Activated naive CD4-positive, alpha-beta T cell treated with anti-CD3 and anti-CD28 coated beads for 36 hours (primary cell): ENCODE measurements at regions not wholly inside any gene's neighbourhood (a gene's known extent, or its start where the extent isn't known, plus 50 kb on each side); places are given as distances from the start of the nearest gene placed in this dataset.

Experiments used
- CTCF ChIA-PET: fragments of 350-600 bp; sonication (Branson Sonifier 250); formaldehyde crosslinking; loops from one replicate; lab custom pipeline; 2021; ENCODE audit warnings: antibody characterized with exemption; lab: Charles Lee
- DNase-seq: peaks from one replicate; pipeline ENCODE4 v3.0.0-alpha.2; 2020
- H3K27ac Mint-ChIP-seq: one replicate; pipeline ENCODE4 v1.8.0; 2021; ENCODE audit warnings: mild to moderate bottlenecking, mixed read lengths
- H3K27me3 Mint-ChIP-seq: one replicate; pipeline ENCODE4 v1.8.0; 2021; ENCODE audit warnings: low read depth, mixed read lengths
- H3K36me3 Mint-ChIP-seq: one replicate; pipeline ENCODE4 v1.8.0; 2021; ENCODE audit warnings: low read depth, mixed read lengths
- H3K4me1 Mint-ChIP-seq: one replicate; pipeline ENCODE4 v1.8.0; 2021; ENCODE audit warnings: low read depth, mixed read lengths
- H3K4me3 Mint-ChIP-seq: one replicate; pipeline ENCODE4 v1.8.0; 2021; ENCODE audit warnings: mild to moderate bottlenecking, moderate library complexity, mixed read lengths
- H3K9me3 Mint-ChIP-seq: one replicate; pipeline ENCODE4 v1.8.0; 2021; ENCODE audit warnings: mixed read lengths
- intact Hi-C: fragments of 100-400 bp; cut with micrococcal nuclease; formaldehyde crosslinking; loops from one replicate; pipeline ENCODE4 v1.15.1; 2023

DNA sequence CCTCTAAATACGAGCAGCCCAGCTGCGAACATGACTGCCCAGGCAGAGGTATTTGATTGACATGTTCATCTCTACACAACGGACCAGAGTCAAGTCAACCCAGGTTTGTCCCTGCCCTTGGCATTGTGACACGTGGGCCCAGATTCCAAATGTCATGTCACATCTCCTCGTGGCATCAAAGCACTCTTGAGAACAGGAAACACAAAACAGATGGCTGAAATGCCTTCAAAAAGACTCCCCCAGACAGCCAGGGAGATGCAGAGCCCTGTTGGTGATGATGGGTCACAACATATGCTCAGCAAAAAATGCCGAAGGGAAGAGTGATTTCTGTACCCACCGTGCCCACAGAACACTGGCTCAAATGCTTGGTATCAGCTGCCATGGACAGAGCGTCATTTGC is 337.8 kb upstream of the DAB1 start:
- CTCF ChIA-PET = no interaction called here
- H3K27ac Mint-ChIP-seq = no peak overlapping the region
- no peaks in the 10 kb centered on the region for H3K9me3 Mint-ChIP-seq
- no peak overlapping the region for H3K4me3 Mint-ChIP-seq
- H3K4me1 Mint-ChIP-seq = no peaks in the 10 kb centered on the region
- no peak for DNase-seq
- intact Hi-C loops = no loop called here
- no peaks in the 10 kb centered on the region for H3K36me3 Mint-ChIP-seq
- H3K27me3 Mint-ChIP-seq = peaks cover 10% of the 10 kb centered on the region

DNA sequence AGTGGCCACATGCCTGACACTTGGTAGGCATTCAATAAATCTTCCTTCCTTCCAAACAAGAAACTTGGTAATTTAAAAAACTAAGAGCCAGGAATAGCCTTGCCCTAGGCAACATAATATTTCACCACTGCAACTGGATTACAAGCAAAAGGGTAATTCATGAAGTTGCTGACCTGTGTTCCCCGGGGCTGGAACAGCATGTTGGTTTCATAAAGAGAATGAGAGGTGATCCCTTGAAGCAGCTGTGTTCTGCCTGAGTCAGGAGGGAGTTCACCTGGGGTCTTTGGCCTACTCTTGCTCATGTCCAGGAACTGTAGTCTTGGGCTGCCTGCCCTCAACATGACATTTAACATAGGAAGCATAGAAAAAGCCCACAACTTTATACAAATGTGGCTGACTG is 329.0 kb upstream of the DAB1 start:
- intact Hi-C loops = no loop called here
- CTCF ChIA-PET = no interaction called here
- no peaks in the 10 kb centered on the region for H3K4me1 Mint-ChIP-seq
- H3K36me3 Mint-ChIP-seq = no peaks in the 10 kb centered on the region
- H3K27ac Mint-ChIP-seq = no peak overlapping the region
- no peak overlapping the region for H3K4me3 Mint-ChIP-seq
- no peaks in the 10 kb centered on the region for H3K9me3 Mint-ChIP-seq
- peaks cover 8% of the 10 kb centered on the region for H3K27me3 Mint-ChIP-seq
- no peak for DNase-seq

DNA sequence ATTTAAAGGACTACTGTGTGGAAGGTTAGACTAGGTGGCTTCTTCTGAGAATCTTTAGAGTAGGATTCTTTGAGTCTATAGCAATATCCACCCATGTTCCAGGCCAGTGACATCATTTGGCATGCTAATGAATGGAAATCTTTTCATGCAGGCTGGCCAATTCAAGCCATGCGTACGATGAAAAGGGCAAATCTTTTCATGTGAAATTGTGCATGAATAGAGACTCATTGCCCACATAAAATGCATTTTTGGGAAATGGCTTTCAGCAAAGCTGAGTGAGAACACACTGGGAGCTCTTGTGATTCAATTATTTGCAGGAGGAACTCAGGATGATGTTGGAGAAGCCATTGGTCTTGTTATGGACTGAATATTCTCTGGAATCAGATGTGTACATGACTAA is 324.9 kb upstream of the DAB1 start:
- H3K4me1 Mint-ChIP-seq = no peaks in the 10 kb centered on the region
- H3K4me3 Mint-ChIP-seq = no peak overlapping the region
- CTCF ChIA-PET = no interaction called here
- peaks cover 4% of the 10 kb centered on the region for H3K27me3 Mint-ChIP-seq
- H3K9me3 Mint-ChIP-seq = no peaks in the 10 kb centered on the region
- DNase-seq = no peak
- intact Hi-C loops = no loop called here
- no peak overlapping the region for H3K27ac Mint-ChIP-seq
- no peaks in the 10 kb centered on the region for H3K36me3 Mint-ChIP-seq

DNA sequence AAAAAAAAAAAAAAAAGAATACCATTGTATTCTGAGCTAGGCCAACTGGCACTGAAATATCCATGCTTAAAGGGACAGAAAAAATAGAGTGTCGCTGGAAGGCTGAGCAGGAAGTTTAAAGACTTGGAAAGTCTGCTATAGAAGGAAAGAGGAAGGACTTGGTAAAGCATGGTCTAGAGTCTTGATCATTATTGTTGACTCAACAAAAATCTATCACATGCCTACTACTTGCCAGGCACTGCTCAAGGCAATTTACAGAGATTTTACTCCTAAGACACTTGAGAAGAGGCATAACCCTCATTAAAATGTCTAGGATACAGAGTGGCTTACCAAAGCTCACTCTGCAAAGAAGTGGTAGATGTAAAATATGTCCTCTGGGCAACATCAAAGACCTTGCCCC is 324.0 kb upstream of the DAB1 start:
- no peaks in the 10 kb centered on the region for H3K36me3 Mint-ChIP-seq
- H3K4me1 Mint-ChIP-seq = no peaks in the 10 kb centered on the region
- no peaks in the 10 kb centered on the region for H3K9me3 Mint-ChIP-seq
- no peak overlapping the region for H3K27ac Mint-ChIP-seq
- CTCF ChIA-PET = no interaction called here
- intact Hi-C loops = no loop called here
- H3K4me3 Mint-ChIP-seq = no peak overlapping the region
- H3K27me3 Mint-ChIP-seq = peaks cover 4% of the 10 kb centered on the region
- DNase-seq = no peak

DNA sequence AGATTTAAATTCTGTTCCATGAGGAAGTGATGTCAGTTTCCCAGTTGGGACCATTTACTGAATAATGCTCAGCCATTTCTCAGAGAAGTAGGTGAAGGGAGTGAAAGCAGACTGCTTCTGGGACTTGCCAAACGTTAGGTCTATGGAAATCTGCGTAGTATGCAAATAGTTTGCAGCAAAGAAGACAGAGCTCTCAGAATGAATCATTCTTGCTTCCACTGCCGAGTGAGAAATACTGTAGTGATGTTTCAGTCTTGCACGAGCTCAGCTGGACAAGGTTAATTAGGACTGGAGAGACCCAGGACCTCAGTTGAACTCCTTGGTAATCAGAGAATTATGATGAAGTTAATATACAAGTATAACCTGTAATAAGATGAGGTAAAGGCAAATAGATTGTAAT is 317.7 kb upstream of the DAB1 start:
- Mint-ChIP-seq H3K27me3 (peaks cover 7% of the 10 kb centered on the region), H3K4me1 (no peaks in the 10 kb centered on the region), H3K27ac (no peak overlapping the region), H3K36me3 (no peaks in the 10 kb centered on the region), H3K4me3 (no peak overlapping the region), H3K9me3 (no peaks in the 10 kb centered on the region)
- intact Hi-C loops = no loop called here
- no peak for DNase-seq
- CTCF ChIA-PET = no interaction called here

DNA sequence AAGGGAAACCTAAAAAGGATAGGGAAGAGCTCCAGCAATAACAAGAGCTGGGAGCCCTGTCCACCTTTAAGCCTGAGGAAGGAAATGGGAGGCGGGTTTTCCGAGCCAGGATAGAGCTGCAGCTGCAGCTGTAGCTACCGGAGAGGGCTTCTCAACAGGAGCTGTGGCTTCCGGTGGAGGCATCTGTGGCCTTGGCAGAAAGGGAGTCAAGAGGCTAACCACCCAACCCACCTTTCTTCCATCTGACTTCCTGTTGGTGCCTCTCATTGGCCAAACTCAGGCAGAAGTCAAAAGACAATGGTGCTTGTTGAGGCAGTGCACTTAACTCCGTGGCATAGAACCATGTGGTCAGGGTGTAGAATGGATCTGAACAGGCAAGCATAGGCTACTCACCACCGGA is 313.1 kb upstream of the DAB1 start:
- DNase-seq = no peak
- no peaks in the 10 kb centered on the region for H3K4me1 Mint-ChIP-seq
- H3K4me3 Mint-ChIP-seq = no peak overlapping the region
- H3K9me3 Mint-ChIP-seq = no peaks in the 10 kb centered on the region
- intact Hi-C loops = no loop called here
- no peaks in the 10 kb centered on the region for H3K36me3 Mint-ChIP-seq
- H3K27ac Mint-ChIP-seq = no peak overlapping the region
- CTCF ChIA-PET = no interaction called here
- H3K27me3 Mint-ChIP-seq = peaks cover 7% of the 10 kb centered on the region

DNA sequence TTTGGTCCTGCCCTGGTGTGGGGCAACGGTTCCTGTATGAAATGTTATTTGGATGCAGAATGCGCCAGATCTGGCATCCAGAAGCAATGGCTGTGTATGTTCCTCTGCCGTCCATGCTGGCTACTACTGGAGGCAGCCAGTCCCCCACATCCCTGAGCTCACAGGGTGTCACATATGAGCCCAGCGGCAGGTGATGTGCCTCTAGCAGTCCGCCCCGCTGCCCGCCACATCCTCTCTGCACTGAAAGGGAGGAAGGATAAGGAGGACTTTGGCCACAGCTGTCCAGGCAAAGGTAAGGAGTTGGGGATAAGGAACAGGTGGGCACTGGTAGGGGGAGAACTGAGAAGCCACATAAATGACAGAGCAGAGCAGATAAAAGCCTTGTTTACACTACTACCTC is 305.3 kb upstream of the DAB1 start:
- Mint-ChIP-seq H3K27ac (no peak overlapping the region), H3K27me3 (peaks cover 2% of the 10 kb centered on the region), H3K9me3 (no peaks in the 10 kb centered on the region), H3K4me3 (no peak overlapping the region), H3K4me1 (no peaks in the 10 kb centered on the region), H3K36me3 (no peaks in the 10 kb centered on the region)
- intact Hi-C loops = no loop called here
- CTCF ChIA-PET = no interaction called here
- DNase-seq = no peak

DNA sequence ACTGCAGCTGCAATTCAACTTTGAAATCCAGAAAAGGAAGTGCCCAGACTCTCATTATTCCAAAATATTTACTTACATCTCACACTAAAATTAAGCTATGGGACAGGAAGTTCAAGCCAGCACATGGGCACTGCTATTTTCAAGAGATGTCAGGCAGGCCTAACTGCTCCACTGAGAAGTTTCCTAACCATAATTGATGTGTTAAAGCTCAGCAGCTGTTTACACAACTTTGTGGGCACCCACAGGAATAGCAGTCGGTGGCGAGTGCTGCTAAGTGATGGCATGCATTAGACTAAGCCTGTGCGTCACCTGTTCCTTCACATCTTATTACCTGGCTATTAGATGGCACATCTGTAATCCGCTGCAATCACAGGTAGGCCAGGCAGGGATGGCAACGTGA is 303.3 kb upstream of the DAB1 start:
- no peak for DNase-seq
- peaks cover 2% of the 10 kb centered on the region for H3K27me3 Mint-ChIP-seq
- no peak overlapping the region for H3K27ac Mint-ChIP-seq
- intact Hi-C loops = no loop called here
- CTCF ChIA-PET = no interaction called here
- no peaks in the 10 kb centered on the region for H3K9me3 Mint-ChIP-seq
- no peaks in the 10 kb centered on the region for H3K4me1 Mint-ChIP-seq
- no peaks in the 10 kb centered on the region for H3K36me3 Mint-ChIP-seq
- H3K4me3 Mint-ChIP-seq = no peak overlapping the region

DNA sequence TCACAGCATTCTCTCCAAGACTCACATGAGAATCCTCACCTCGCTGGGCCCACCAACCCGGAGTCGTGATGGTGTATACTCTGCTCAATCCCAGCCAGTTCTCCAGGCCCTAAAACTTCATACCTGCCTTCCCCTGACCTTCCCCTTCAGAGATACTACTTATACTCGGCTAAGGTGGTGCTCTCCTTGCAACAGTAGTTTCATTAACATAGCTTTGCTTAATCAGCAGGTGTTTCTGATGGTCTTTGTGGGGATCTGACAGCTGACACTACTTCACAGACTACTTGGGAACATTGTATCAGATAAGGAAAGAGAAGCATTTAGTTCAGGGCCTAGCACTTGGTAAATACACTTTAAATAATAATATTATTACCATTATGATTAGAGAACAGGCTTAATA is 301.5 kb upstream of the DAB1 start:
- no peaks in the 10 kb centered on the region for H3K4me1 Mint-ChIP-seq
- H3K4me3 Mint-ChIP-seq = no peak overlapping the region
- H3K9me3 Mint-ChIP-seq = no peaks in the 10 kb centered on the region
- peaks cover 2% of the 10 kb centered on the region for H3K27me3 Mint-ChIP-seq
- CTCF ChIA-PET = no interaction called here
- DNase-seq = no peak
- H3K27ac Mint-ChIP-seq = no peak overlapping the region
- intact Hi-C loops = no loop called here
- no peaks in the 10 kb centered on the region for H3K36me3 Mint-ChIP-seq

DNA sequence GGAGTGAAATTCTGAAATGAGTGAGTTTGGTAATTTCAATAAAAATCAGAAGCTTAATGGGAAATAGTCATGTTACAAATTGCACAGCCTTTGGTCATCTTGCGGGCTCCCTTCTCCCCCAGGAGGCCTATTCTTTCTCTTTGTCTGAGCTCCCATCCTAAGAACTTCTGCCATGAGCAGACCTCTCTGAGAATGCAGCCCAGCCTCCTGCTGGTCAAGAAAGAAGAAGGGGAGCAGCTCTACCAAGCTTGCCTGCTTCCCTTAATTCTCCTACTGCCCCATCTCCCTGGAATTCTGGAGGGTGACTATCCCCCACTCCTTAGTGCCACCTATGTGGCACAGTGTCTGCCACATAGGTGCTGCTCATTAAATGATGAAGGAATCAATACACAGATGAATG is 300.7 kb upstream of the DAB1 start:
- intact Hi-C loops = no loop called here
- Mint-ChIP-seq H3K9me3 (no peaks in the 10 kb centered on the region), H3K4me1 (no peaks in the 10 kb centered on the region), H3K36me3 (no peaks in the 10 kb centered on the region), H3K27ac (no peak overlapping the region), H3K27me3 (peaks cover 2% of the 10 kb centered on the region), H3K4me3 (no peak overlapping the region)
- CTCF ChIA-PET = no interaction called here
- DNase-seq = no peak

DNA sequence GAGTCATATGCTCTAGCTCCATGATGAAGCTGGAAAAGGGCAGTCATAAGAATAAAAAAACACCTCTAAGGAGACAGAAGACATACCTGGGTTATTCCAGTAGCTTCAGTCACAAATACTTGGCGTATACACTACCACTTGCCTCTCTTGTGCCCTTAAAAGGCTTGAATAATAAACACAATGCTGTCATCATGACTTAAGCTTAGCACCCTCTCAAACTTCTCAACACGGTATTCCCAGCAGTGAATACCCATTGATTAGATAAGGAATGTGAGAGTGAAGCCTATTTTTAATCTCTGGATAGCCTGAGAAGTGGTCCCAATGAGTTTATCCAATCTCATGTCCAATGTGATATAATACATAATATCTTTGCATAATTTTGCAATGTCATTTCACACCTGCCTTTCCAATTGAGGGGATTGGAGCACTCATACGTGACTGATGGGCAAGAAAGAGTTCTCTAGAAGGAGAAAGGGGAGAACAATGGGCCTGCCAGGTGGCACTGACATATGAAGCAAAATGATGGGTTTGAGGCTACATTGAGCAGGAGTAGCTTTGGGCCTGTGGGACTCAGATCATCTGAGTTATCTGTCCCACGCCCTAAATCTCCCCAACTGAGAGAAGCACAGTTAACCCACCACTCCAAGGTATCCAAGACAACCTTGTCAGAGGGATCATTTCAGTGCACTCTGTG is 298.6 kb upstream of the DAB1 start:
- Mint-ChIP-seq H3K4me3 (no peak overlapping the region), H3K4me1 (no peaks in the 10 kb centered on the region), H3K9me3 (no peaks in the 10 kb centered on the region), H3K27ac (no peak overlapping the region), H3K27me3 (peaks cover 2% of the 10 kb centered on the region), H3K36me3 (no peaks in the 10 kb centered on the region)
- no peak for DNase-seq
- CTCF ChIA-PET = no interaction called here
- intact Hi-C loops = no loop called here

DNA sequence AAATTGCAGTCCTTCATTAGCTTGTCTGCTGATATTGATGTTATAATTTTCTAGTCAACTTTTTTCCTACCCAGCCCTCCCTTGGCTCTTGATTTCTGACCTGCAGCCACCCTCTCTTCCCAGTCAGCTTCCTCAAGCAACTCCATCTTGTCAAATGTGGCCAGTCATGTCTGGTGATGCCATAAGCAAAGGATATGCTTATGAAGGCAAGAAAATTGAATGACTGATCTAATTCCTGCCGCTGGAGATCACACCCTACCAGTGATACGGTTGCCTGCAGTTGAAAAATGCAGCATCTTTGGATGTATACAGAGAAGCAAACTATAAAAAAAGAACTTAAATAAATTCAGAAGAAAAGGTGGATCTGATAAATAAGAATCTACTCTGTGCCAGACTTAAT is 297.1 kb upstream of the DAB1 start:
- no peak overlapping the region for H3K27ac Mint-ChIP-seq
- no peaks in the 10 kb centered on the region for H3K4me1 Mint-ChIP-seq
- no peaks in the 10 kb centered on the region for H3K36me3 Mint-ChIP-seq
- intact Hi-C loops = no loop called here
- peaks cover 2% of the 10 kb centered on the region for H3K27me3 Mint-ChIP-seq
- no peak for DNase-seq
- no peak overlapping the region for H3K4me3 Mint-ChIP-seq
- CTCF ChIA-PET = no interaction called here
- H3K9me3 Mint-ChIP-seq = no peaks in the 10 kb centered on the region

DNA sequence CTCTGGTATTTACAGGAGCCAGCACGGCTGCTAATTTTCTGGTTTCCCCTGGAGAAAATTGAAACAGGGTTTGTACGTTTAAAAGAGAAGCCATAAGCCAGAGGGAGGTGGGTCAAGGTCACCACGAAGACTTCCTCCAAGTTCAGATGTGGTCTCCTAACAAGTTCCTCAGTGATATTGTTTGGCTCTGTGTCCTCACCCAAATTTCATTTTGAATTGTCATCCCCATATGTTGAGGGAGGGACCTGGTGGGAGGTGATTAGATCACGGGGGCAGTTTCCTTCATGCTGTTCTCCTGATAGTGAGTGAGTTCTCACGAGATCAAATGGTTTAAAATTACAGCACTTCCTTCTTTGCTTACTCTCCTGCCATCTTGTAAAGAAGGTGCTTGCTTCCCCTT is 295.4 kb upstream of the DAB1 start:
- Mint-ChIP-seq H3K36me3 (no peaks in the 10 kb centered on the region), H3K27me3 (no peaks in the 10 kb centered on the region), H3K4me1 (no peaks in the 10 kb centered on the region), H3K27ac (no peak overlapping the region), H3K4me3 (no peak overlapping the region), H3K9me3 (no peaks in the 10 kb centered on the region)
- intact Hi-C loops = no loop called here
- no peak for DNase-seq
- CTCF ChIA-PET = no interaction called here

DNA sequence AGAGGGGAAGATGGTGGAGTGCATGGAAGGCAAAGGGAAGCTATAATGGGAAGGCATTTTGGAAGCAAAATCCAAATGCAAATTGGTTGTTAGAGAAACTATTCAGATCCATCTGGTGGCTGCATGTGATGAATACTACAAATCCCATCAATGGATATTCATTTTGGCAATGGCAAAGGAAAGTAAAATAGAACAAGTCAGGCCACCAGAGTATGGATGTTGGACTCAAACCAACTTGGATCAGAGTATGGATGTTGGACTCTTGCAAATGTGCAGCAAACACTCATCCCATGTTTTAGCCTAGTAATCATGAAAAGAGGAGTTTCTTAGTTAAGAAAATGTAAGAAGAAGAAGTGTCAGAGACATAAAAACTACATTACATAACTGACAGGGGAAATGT is 289.6 kb upstream of the DAB1 start:
- H3K36me3 Mint-ChIP-seq = no peaks in the 10 kb centered on the region
- H3K27ac Mint-ChIP-seq = no peak overlapping the region
- no peaks in the 10 kb centered on the region for H3K27me3 Mint-ChIP-seq
- no peak overlapping the region for H3K4me3 Mint-ChIP-seq
- no peaks in the 10 kb centered on the region for H3K4me1 Mint-ChIP-seq
- H3K9me3 Mint-ChIP-seq = no peaks in the 10 kb centered on the region
- CTCF ChIA-PET = no interaction called here
- intact Hi-C loops = no loop called here
- no peak for DNase-seq
